ENCODE measurements at regions not wholly inside any gene's neighbourhood (a gene's known extent, or its start where the extent isn't known, plus 50 kb on each side); places are given as distances from the start of the nearest gene placed in this dataset.

DNA sequence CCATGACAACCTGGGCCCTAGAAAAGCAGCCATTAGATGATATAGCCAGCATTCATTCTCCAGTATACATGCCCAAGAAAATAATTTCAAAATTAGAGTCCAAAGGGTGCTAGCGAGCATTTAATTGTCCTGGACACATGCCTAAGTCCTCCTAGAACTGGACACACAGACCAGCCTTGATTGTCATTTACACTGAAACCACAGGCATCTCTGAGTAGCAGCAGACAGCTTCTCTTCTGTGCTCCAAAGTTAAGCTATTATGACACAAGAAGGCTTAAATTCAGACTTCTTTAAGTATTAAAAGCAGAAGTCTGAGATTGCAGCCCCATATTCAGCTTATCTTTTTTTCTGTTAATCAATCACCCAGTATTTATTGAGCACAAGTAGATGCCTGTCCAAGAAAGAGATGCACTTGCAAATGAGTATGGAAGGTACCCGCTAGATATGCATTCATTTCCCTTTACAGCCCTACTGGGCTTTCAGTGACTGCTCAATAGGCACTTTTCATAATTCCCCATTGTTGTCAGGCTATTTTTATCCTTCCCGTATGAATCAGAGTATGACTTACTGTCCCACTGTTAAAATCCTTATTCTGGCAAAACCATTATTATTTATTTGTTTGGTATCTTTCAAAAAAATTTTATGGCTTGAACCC is 374.1 kb downstream of the FBXW7 start:
- Histone ChIP-seq H3K27me3 (replicated peaks in 1 of 7) (peaks cover 0 to 3% (median 0%) of the 10 kb centered on the region in 7 donors), H3K4me3 (no peak overlapping the region), H3K9me3 (no peaks in the 10 kb centered on the region), H3K36me3 (no peaks in the 10 kb centered on the region), H3K27ac (no peak overlapping the region), H3K4me1 (peaks cover 0 to 4% (median 0%) of the 10 kb centered on the region in 6 donors)
- DNase-seq, result no peak
- intact Hi-C loops (cut with DNase I; ENCODE audit: low total_unique reads), result no loop called here
- TF ChIP-seq, protein P1, sequence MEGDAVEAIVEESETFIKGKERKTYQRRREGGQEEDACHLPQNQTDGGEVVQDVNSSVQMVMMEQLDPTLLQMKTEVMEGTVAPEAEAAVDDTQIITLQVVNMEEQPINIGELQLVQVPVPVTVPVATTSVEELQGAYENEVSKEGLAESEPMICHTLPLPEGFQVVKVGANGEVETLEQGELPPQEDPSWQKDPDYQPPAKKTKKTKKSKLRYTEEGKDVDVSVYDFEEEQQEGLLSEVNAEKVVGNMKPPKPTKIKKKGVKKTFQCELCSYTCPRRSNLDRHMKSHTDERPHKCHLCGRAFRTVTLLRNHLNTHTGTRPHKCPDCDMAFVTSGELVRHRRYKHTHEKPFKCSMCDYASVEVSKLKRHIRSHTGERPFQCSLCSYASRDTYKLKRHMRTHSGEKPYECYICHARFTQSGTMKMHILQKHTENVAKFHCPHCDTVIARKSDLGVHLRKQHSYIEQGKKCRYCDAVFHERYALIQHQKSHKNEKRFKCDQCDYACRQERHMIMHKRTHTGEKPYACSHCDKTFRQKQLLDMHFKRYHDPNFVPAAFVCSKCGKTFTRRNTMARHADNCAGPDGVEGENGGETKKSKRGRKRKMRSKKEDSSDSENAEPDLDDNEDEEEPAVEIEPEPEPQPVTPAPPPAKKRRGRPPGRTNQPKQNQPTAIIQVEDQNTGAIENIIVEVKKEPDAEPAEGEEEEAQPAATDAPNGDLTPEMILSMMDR (IDR thresholded peaks at IDR 0.05 in 8 of 11, conservative IDR thresholded peaks at IDR 0.05 in 3 of 11), result no peak
- TF ChIP-seq POLR2AphosphoS5 (IDR thresholded peaks at IDR 0.05) (no peak), POLR2A (IDR thresholded peaks at IDR 0.05) (no peak)
- WGBS, 5 donors, result 63 to 81% (median 79%) methylated on average over 3 of the region's 3 CpGs

DNA sequence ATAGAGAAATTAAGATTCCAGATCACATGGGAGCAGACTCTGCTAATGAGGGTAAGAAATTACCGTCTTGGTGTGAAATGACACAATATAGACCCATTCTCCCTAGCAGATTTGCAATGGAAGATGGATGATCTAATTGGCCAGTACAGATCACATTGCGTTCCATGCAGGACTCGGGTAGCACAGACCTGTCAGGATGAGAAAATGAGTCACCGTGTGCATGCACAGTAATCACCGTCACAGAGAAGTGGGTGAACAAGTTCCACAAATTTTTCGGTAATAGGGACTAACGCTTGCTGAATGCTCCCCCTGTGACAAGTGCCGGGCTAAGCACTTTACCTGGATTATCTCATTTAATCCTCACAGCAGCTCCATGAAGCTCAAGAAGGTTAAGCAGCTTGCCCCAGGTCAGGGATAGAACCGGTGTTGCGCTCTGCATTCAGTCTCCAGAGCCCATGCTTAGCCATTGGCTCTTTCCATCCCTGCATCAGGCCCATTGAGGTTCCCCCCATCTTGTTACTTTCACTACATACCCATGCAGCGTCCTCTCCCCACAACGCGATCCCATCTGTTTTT is 375.6 kb downstream of the FBXW7 start:
- H3K36me3 ChIP-seq, result no peaks in the 10 kb centered on the region
- H3K4me3 ChIP-seq, result no peak overlapping the region
- TF ChIP-seq, protein P1 (IDR thresholded peaks at IDR 0.05 in 8 of 11, conservative IDR thresholded peaks at IDR 0.05 in 3 of 11), result no peak
- no peak for TF ChIP-seq POLR2AphosphoS5 (IDR thresholded peaks at IDR 0.05)
- TF ChIP-seq POLR2A (IDR thresholded peaks at IDR 0.05), result no peak
- no peak for DNase-seq
- no peak overlapping the region for H3K27ac ChIP-seq
- peaks cover 0 to 4% (median 0%) of the 10 kb centered on the region in 6 donors for H3K4me1 ChIP-seq
- WGBS, 5 donors, result 89 to 95% (median 93%) methylated on average over 13 of the region's 13 CpGs
- H3K27me3 ChIP-seq (replicated peaks in 1 of 7), result peaks cover 0 to 3% (median 0%) of the 10 kb centered on the region in 7 donors
- intact Hi-C loops (cut with DNase I; ENCODE audit: low total_unique reads), result no loop called here
- H3K9me3 ChIP-seq, result no peaks in the 10 kb centered on the region

DNA sequence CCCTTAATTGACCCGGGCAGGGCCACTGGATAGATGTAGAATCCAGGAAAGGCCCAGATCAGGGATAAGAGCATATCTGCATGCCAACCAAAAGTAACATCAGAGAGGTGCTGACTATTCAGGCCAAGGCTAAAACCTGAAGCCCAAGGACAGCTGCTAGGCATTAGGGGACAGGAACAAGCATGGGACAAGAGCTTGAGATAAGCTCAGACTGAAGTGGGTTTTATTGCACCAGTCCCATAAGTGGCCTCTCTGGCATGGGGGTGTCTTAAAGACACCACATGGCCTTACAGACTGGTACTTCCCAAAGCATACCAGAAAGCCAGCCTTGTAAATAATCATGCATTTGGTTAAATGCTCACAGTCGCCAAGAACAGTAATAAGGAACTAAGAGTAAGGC is 376.1 kb downstream of the FBXW7 start:
- WGBS, 5 donors, result 58 to 79% (median 71%) methylated on average over 2 of the region's 2 CpGs

DNA sequence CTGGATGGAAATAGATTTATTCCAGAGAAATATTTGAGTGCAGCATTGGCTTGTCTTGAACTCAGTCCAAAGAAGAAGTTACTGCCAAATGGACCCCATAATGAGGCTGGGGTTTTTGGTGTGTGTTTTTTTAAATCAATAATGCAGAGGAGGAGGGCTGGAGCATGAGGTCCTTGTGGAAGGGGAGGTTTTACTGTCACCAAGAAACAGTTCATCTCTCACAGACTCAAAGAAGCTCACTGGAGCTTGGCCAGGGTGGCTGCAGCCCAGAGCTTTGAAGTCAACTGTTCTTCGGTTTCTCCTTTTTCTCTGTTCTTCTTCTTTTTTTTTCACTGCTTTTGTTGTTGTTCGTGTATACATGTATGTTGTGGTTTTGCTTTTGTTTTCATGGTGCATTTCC is 377.7 kb downstream of the FBXW7 start:
- Histone ChIP-seq H3K4me3 (no peak overlapping the region), H3K27me3 (replicated peaks in 1 of 7) (no peaks in the 10 kb centered on the region), H3K4me1 (peaks cover 0 to 4% (median 0%) of the 10 kb centered on the region in 6 donors), H3K9me3 (no peaks in the 10 kb centered on the region), H3K27ac (no peak overlapping the region), H3K36me3 (no peaks in the 10 kb centered on the region)
- whole genome bisulfite sequencing, 5 donors, result 31 to 50% (median 43%) methylated on average over 2 of the region's 2 CpGs
- DNase-seq, result no peak
- intact Hi-C loops (cut with DNase I; ENCODE audit: low total_unique reads), result no loop called here
- TF ChIP-seq, protein P1 (IDR thresholded peaks at IDR 0.05 in 8 of 11, conservative IDR thresholded peaks at IDR 0.05 in 3 of 11), result no peak
- no peak for TF ChIP-seq POLR2A (IDR thresholded peaks at IDR 0.05)
- no peak for TF ChIP-seq POLR2AphosphoS5 (IDR thresholded peaks at IDR 0.05)

More for the DNA sequence above, 376.1 kb downstream of the FBXW7 start:
- Histone ChIP-seq H3K4me3 (no peak overlapping the region), H3K27ac (no peak overlapping the region), H3K4me1 (peaks cover 0 to 4% (median 0%) of the 10 kb centered on the region in 6 donors), H3K9me3 (no peaks in the 10 kb centered on the region), H3K27me3 (replicated peaks in 1 of 7) (peaks cover 0 to 3% (median 0%) of the 10 kb centered on the region in 7 donors), H3K36me3 (no peaks in the 10 kb centered on the region)
- TF ChIP-seq, protein P1 (IDR thresholded peaks at IDR 0.05 in 8 of 11, conservative IDR thresholded peaks at IDR 0.05 in 3 of 11), result no peak
- TF ChIP-seq POLR2AphosphoS5 (IDR thresholded peaks at IDR 0.05), result no peak
- TF ChIP-seq POLR2A (IDR thresholded peaks at IDR 0.05), result no peak
- no peak for DNase-seq
- intact Hi-C loops (cut with DNase I; ENCODE audit: low total_unique reads), result no loop called here
